Inferior parietal cortex (tissue), 1 donor: ENCODE measurements at regions not wholly inside any gene's neighbourhood (a gene's known extent, or its start where the extent isn't known, plus 50 kb on each side); places are given as distances from the start of the nearest gene placed in this dataset.

Experiments used
- DNase-seq: peaks from one replicate; pipeline ENCODE4 v3.0.0-alpha.2; 2016; ENCODE audit errors: extremely low spot score

GRCh38 chr21:16633831-16634459 lies 878.9 kb upstream of the CXADR start:
- DNase-seq = no peak

DNA sequence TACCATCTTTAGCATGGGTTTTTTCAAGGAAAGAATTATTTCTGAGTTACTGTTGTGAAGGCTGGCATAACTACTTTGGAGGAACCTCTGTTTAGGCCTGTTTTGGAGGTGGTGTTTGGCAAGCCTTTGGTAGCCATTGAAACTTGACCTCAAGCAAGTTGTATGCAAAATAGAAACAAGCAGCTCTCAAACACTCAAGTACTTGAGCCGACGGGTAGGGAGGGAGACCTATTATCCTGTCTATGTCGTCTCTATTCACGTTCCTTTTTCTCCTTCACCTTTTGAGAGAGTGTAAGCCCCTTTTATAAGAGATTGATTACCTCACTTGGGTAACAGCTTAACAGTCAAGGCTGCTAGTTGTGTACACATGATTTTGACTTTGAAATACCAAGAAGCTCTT lies 878.3 kb upstream of the CXADR start:
- DNase-seq = no peak

DNA sequence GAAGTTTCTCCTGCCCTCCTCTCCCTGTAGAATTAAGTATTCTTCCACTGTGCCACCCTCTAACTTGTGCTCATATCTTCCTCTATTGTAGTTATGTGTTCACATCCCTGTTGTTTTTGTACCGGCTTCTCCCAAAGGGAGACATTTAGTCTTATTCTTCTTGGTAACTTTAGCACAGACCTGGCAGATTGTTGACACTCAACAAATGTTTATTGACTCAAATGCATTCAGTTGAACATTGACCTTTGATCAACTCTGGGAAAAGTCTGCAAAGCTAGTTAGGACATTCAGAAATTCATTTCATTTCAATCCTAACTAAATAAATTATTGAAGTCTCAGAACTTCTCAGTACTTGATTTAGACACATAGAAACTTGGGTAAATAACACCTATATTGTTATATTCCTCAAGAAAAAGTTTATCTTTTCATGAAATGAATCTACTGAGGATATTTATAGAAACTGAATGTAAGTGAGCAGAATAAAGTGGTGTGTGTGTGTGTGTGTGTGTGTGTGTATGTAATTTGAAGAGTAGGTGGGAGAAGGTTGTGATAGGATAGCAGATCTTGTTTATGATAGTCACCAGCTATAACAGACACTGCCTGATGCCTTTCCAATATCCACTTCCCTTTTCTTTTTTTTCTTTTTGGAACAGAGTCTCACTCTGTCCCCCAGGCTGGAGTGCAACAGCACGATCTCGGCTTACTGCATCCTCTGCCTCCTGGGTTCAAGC lies 872.4 kb upstream of the CXADR start:
- DNase-seq = no peak

- DNase-seq = no peak
Measured at GRCh38 chr21:16642353-16642752, 870.5 kb upstream of the CXADR start.

DNA sequence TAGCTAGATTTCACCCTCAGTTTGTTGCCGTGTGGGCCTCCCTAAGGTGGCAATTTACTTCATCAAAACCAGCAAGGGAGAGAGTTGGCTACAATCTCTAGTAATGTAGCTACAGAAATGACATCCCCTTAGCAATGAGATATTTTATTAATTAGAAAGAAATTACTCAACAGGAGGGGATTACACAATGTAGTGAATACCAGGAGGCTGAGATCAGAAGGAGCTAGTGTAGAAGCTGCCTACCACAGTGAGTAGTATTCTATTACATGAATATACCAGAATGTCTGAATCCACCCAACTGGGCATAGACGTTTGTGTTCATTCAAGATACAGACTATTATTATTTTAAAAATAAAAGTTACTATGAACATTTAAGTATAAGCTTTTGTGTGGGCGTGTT lies 868.2 kb upstream of the CXADR start:
- no peak for DNase-seq

DNA sequence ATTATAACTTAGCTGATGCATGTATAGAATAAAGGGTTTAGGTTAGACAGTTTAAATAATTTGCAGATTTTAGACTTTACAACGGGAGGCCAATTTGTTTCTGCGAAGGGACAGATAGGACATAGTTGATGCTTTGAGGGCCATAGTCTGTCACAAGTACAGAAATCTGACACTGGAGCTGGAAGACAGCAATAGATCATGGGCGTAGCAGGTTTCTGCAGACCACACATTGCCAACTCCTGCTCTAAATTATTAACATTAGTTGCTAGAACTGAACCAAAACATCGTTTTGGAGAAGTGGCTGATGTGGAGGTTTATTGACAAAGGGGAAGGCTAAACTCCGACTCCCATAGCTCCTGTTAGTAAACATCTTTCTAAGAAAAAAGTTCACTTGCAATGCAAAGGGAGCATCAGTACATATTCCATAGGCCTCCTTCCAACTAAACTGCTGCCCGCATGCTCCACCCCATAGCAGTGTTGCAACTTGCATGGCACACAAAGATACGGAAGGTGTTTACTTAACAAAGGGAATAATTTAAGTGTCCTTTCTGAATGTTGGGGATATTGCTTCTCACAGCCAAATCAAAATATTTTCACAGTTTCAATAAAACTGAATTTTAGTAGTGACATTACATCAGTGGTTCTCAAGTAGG lies 862.0 kb upstream of the CXADR start:
- DNase-seq = no peak

- DNase-seq = no peak
Measured at GRCh38 chr21:16651956-16652355, 860.9 kb upstream of the CXADR start.

DNA sequence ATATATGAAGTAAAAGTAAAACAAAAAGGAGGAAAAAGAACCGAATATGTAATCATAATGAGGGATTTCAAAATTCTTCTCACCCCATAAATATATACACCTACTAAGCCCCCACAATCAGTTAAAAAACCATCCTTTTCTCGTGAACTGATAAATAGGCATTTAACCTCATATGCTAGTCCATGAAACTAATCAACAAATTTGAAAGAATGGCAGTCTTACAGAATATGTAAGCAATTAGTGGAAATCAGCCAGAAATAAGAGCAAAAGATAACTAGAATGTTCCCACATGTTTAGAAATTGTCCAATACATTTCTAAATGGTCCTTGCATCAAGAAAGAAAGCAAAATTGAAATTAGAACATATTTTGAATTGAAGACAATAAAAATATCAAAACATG lies 849.4 kb upstream of the CXADR start:
- no peak for DNase-seq

DNA sequence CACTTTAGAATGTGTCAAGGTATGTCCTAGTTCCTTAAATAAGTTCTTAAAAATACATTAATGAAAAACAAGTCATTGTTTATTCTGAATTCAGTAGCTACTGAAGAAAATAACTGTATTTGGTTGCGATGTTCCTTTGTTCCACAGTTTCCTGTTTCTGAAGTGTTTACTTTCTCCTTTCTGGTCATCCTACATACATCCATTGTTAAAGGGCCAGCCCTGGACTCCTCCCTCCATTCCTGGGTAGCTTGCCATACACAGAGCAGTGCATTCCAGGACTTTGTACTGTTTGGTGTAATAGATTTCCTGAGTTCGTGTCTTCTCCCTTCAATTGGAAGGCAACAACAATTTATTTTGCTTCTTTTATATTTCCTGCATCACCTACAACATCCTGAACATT lies 845.4 kb upstream of the CXADR start:
- no peak for DNase-seq

DNA sequence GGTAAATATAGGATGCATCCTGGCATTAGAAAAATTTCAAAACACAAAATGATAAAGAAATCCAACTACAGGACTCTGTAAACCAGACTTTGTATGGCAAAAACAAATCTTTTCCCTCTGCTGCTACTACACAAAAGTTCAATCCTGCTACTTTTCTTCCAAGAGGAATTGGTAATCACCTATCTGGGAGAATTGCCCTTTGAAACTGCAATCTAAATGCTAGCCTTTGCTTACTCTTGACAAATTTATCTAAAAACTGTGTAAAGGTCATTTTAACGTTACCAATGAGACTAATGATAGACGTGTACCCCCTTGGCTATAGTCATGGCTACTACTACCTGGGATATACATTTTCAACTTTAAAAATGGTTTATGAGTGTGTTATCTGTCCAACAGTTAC lies 837.9 kb upstream of the CXADR start:
- DNase-seq = no peak

- no peak for DNase-seq
Measured at GRCh38 chr21:16676391-16676790, 836.5 kb upstream of the CXADR start.

DNA sequence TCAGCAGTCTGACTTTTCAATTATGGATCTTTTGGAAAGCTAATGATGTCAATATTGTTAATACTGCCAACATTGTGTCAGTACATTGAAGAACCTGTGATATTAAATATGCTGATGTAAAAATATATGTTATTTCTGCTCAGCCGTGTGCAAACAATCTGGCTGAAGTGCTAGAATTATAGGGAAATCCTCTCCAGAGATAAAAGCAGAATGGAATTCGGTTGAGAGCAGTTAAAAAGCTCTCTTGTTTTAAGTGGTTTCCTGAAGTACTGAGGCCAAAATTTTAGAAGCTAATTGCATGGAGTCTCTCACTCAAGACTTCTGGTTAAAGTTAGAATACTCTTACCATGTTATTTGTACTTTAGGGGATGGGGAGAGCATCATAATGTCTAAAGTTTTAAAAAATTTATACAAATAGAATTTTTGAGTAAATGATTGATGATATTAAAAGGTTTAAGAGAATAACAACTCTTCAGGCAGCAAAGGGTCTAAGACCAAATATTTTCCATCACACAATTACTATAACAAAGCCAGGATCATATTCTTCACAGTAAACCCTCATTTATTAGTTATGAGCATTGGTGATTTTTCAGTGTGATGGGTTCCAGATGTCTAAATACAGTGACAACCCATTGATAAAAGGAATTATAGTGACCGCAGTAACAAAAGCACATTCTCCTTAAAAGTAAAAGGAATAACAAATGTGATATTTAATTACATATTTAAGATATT lies 834.2 kb upstream of the CXADR start:
- no peak for DNase-seq

DNA sequence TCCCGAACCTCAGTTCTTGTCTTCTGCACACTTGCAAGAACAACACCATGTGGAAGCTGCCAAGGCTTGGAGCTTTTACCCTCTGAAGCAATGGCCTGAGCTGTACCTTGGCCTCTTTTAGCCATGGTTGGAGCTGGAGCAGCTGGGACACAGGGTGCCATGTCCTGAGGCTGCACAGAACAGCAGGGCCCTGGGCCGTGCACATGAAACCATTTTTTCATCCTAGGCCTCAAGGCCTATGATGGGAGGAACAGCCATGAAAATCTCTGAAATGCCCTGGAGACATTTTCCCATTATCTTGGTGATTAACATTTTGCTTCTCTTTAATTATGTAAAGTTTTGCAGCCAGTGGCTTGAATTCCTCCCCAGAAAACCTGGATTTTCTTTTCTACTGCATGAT lies 817.8 kb upstream of the CXADR start:
- no peak for DNase-seq

- DNase-seq = no peak
Measured at GRCh38 chr21:16707274-16707673, 805.6 kb upstream of the CXADR start.

- DNase-seq = peak; percentile 35
Measured at GRCh38 chr21:16708101-16708835, 804.6 kb upstream of the CXADR start.

- DNase-seq = no peak
Measured at GRCh38 chr21:16709866-16710550, 802.8 kb upstream of the CXADR start.

DNA sequence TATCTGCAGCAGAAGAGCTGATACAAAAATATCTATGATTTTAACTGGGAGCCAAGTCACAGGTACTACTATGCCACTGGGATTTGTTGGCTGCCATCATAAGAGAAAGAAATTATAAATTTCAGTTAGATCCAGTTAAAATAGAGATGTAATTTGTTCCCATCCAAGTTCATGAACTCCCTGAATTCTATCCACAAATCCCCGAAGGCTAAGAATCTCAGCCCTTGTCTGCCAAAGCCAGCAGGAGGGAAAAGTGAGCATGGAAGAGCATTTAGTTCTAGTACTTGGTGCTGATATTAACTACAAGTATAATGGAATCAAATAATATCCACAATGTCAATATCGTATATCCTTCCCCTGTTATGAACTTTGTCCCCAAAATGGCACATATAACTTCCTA lies 801.1 kb upstream of the CXADR start:
- DNase-seq = no peak

- DNase-seq = no peak
Measured at GRCh38 chr21:16713331-16714117, 799.3 kb upstream of the CXADR start.

DNA sequence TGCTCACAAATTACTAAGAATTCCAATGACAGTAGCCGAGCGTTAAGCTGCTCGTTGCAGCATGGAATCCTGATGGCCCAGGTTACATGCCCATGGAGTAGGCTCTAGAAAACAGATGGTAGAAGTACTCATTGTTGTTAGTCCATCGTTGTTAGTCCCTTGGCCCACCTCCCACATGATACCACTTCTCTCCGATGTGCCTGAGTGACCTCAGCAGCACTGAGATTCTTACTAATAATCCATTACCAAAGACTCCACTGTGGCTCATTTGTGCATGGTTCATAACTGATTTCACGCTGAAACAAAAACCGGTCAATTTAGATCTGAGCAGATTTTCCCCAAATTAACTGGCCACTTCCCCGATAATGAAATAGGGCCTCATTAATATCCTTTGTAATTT lies 772.3 kb upstream of the CXADR start:
- DNase-seq = no peak

GRCh38 chr21:16741141-16741665 lies 771.6 kb upstream of the CXADR start:
- no peak for DNase-seq
